GM21367 (cell line): ENCODE measurements at regions not wholly inside any gene's neighbourhood (a gene's known extent, or its start where the extent isn't known, plus 50 kb on each side); places are given as distances from the start of the nearest gene placed in this dataset.

Experiments used
- ATAC-seq: cut with Tn5 transposase; IDR thresholded peaks from one replicate; pipeline ENCODE4 v1.9.1; 2021; ENCODE audit not compliant: unreplicated experiment

DNA sequence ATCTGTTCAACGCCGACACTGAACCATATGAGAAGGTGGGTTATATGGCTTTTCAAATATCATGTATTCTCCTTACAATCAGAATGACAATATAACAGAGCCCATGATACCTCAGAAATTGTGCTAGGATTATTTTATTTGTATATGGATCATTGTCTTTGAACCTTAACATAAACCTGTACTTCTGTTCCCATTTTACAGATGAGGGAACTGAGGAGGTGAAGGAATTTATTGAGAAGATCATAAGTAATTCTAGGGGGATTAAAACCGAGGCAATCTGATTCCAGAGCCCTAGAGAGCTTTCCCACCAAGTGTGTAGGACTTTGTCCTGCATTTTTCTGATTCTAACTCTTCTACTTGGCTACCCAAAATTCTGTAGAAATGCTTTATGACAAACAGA, 279.8 kb upstream of the FANCL start:
- ATAC-seq = no peak

DNA sequence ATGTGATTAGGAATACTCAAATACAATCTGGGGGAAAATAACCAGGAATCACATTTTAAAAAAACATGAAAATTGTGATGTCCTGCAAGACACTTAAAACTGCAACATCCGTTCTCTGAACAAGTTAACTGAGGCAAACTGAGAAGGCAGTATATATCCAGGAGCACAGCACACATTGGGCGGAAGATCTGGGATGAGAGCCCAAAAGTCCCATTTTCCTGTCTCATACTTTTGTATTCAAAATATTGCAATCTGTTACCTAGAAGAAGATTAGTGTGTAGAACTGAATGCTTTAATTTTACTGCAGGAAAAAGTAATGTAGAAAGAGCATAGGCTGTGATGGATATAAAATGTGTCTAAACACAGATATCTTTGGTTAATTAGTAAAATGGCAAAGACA, 276.8 kb upstream of the FANCL start:
- no peak for ATAC-seq

DNA sequence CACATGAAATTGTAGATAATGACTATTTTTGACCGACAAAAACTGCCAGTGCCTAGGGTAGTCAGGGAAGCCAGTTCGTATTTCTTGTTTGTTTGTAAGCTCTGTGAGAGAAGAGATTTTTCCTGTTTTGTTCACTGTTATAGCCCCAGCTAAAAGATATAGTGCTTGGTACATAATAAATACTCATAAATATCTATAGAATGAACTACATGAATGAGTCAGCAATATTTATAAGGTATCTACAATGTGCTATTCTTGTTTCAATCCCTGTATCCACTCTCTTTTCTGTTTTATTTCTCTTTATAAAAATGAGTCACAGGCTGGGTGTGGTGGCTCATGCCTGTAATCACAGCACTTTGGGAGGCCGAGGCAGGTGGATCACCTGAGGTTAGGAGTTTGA, 275.6 kb upstream of the FANCL start:
- no peak for ATAC-seq

DNA sequence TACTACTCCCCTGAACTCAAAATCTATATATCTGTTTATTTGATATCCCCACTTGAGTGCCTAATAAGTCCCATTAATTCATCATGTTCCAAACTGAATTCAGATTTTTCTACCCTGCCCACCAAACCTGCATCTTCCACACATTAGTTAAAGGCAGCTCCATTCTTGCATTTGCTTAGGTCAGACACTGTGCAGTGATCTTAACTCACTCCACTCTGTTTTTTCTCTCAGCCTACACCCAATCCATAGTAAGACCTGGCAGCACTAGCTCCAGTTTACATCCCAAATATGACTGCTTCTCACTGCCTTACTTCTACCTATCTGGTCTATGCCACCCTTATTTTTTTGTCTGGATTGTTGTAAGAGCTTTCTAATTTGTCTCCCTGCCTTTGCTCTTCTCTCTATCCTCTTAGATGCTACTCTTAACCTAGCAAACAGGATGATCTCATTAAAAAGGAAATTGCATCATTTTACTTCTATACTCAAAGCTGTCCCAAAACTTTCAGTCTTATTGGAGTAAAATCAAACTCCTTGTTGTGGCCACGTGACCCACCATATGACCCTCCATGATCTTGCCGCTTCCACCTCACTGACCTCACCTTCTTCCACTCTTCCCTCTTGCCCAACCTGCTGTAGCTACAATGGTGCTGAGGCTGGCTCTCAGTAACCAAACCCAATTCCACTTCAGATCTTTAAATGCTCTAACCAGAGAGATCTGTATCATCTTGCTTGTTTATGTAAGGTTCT, 274.9 kb upstream of the FANCL start:
- no peak for ATAC-seq

DNA sequence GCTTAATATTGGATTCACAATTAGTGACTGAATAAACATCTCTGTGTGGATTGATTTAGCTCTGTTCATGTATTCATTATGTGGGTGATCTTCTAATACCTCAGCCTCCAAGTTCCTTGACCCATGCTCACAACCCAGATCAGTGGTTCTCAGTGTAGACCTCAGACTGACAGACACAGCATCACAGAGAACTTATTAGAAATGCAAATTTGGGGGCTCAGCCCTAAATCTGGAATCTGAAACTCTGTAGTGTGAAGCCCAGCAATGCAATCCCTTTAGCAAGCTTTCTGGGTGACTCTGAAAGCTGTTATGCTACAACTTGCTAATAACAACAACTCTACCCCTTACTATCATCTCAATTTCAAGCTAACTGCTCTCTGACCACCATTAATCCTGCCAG, 273.1 kb upstream of the FANCL start:
- peak; percentile 82 for ATAC-seq

DNA sequence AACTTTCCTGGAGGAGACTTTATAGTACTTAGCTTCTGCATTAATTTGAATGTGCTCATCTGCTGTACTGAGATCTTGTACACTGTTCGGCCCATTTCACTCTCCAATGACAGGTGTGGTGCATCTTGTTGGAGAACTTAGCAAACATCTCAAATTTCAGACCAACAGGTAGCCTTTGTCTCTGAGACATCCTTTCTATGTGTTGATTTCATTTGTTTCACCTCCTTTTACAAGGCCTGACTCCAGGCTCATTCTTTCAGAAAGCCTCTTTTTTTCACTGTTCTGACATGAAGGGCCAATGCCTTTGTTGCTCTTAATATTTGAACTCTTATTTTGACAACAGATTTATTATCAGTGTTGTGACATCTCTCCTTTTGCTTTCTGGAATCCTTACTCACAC, 271.8 kb upstream of the FANCL start:
- no peak for ATAC-seq

DNA sequence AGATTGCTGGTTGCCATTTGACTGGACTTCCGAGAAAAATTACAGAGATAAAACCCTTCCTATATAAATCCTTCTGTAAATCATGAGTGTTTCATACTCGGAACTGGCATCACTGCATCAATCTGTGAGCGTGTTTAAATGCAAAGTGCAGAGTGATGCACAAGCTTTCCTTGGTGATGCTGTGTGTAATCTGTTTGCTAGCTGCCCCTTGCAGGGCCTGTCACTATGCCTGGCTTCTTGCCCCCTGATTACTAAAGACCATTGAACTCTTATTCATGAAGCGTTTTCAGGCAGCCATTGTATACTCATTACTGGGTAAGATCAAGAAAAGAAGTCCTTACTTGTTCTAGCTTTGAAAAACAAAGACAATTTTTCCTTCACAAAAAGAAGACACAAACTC, 266.9 kb upstream of the FANCL start:
- no peak for ATAC-seq

DNA sequence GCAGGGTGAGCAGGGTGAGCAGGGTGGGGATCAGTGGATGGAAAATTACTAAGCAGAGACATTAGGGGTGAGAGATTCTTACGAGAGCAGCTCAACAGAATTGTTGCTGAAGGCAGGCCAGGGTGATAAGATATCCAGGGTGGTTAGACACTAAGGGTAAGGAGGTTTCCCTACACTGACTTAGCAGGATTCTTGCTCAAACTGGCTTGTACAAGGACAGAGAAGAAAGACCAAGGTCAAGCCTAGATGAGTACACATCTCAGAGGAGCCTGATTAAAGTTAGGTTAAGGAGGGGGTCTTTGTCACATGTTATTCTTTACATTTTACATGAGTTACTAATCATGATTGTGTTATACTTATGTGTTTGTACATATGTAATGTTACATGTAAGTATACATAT, 262.8 kb upstream of the FANCL start:
- no peak for ATAC-seq

DNA sequence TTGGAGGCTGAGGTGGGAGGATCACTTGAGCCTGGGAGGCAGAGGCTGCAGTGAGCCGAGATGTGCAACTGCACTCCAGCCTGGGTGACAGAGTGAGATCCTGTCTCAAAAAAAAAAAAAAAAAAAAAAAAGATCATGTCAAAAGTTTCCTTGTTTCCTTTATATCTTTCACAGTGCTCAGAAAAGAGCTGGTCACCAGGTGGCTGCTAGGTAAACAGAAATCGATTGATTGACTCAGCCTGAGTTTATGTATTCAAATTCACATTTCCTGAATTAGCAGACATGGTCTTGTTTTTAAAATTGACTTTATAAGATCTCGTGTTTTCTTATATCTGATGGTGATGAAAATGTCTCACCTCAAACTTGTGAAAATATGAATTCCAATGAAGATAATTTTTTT, 261.8 kb upstream of the FANCL start:
- ATAC-seq = no peak

DNA sequence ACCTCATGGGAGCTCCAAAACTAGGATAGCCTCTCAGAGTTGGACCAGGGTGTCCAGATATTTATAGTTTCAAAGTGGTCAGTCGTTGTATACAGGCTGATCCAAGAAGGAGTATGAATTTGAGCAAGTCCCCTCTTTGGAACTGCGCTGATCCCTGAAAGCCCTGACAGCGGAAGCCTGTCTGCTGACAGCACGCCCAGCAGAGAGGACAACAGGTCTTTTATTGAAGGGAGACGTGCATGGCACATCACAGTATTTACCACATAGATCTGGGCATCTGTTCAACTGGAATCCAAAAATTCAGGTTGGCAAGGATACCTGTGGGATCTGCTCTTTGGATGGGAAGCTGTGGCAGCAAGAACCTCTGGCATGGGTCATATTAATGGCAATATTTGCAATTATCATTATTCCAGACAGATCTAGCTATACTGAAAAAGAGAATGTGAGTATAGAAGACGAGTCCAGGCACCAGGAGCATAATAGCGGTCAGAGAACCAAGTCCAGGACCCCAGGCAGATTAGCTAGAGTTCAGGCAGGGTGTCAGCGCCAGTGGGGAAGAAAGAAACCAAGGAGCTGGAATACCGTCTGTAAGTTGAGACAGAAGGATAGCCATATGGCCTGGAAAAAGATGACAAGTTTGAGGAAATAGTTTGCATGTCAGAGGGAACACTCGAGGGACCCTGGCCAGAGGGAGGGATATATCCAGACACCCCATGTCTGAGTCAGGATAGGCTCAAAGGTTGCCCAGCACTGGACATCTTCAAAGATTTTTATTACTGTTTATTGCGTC, 260.4 kb upstream of the FANCL start:
- no peak for ATAC-seq

DNA sequence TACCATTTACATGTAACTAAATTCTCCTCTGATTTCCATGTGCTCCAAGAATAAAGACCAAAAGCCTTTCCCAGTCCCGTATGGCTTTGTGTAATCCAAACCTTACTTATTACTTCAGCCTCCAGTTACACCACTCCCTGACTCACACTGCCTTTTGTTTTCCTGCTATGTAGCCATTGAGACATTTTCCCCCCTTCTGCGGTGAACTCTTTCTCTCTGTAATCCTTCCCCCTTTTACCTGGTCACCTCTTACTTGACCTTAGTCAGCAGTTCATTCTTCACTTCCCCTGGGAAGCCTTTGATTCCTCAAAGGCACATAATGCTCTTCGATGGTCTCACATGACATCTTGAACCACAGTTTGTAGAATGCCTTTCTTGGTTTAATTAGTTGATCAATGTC, 256.0 kb upstream of the FANCL start:
- no peak for ATAC-seq

DNA sequence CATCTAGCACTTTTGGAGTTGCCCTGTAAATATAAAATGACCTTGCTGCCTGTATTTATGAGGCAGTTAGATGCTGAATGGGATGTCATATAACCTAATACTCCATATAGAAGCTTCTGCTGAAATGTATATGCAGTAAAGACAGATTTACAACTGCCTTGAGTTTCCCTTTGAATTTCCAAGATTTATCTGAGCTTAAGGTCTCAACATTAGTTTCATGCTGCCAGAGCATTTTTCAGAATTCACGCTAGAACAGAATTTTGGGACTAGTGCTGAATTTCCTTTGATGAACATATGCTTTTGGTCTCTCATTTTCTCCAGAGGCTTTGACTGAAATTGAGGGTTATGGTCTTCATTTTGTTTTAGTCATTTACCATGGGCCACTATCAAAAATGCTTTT, 254.7 kb upstream of the FANCL start:
- no peak for ATAC-seq

DNA sequence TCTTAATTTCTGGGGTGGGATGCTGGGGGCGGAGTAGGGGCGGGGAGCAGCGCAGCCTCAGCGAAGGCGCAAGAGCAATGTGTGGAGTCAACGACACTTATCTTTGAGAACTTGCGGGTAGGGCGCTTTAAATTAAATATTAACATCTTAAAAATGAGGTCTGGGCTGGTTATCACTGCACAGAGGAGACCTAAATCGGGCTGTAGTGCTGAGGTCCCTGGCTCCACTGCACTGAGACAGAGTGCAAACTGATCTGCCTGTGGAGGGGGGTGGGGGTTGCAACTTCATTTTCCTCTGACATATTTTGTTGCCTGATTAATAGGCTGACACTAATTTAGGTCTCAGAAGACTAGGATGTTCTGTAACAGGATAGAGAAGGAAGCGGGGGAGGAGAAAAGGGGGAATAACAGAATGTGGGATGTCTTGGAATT, 253.0 kb upstream of the FANCL start:
- ATAC-seq = no peak

DNA sequence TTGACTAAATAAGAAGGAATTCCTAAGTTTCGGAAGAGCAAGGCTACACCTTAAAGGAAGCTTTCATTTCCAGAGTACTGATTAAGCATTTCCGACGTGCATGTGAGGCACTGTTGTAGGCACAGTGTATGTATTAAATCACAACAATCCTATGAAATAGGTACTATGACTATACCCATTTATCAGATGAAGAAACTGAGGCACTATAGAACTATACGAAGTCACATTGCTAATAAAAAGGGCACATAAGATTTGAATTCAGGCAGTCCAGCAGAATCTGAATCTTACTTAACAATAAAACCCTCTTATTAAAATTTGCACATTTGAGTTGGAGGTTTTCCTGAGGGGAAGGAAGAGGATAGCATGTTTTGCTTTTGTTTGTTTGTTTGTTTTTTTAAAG, 243.5 kb upstream of the FANCL start:
- no peak for ATAC-seq

DNA sequence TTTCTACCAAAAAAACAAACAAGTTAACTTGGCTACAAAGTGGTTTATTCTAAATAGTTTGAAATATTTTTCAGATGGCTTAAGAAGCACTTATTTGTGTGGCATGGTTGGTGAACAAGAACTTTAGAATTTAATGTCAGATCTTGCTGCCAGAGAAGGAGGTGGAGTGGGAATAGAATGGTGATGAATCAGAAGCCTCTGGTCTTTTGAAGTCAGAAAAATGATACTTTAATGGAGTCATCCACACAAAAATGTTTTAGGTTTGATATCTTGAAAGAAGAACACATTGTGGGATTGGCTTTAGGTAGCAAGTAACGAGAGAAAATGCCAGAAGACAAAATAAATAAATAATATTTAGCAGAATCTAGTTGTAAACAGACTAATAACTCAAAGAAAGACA, 243.1 kb upstream of the FANCL start:
- ATAC-seq = no peak

DNA sequence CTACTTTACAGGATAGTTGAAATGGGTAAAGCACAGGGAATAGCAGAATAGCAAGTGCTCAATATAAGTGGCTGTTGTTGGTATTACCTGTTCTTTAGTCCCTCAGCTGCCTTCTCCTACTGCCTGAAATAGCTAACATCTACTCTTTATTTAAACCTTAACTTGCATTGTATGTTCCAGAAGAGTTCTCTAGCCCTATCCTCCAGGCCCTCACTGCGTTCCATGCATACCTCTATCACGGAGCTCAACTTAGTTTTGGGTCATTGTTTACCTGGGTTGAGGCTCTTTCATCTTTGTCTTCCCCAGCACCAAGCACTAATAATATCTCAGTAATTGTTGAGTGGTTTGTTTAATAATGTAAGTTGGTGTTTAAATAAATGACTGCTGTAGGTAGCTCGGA, 242.2 kb upstream of the FANCL start:
- no peak for ATAC-seq

DNA sequence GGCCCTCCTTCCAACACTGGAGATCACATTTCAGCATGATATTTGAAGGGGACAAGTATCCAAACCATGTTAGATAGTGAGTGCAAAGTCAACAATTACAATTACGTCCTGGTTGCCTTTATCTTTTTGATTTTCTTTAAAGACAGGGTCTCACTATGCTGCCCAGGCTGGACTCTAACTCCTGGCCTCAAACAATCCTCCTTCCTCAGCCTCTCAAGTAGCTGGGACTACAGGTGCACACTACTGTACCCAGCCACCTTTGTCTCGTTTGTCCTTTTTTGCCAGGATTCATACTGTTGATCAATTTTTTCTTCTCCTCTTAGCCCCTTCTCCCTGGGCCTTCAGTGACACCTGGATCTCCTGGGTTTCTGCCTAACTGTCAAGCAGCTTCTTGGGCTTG, 240.5 kb upstream of the FANCL start:
- no peak for ATAC-seq

DNA sequence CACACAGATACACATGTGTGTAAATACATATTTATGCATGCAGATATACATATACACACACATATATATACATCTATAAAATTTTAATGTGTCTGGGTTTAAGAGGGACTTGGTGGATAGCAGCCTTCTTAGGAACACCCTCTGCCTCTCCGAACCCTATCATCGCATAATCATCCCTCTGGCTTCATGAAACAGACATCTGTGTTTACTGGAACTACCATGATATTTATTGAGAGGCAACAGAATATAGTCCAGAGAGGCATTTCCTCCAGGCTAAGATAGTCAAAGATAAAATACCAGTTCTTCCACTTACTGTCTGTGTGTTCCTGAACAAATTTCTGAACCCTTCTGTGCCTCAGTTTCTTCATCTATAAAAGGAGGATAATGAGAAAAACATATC, 239.0 kb upstream of the FANCL start:
- no peak for ATAC-seq

DNA sequence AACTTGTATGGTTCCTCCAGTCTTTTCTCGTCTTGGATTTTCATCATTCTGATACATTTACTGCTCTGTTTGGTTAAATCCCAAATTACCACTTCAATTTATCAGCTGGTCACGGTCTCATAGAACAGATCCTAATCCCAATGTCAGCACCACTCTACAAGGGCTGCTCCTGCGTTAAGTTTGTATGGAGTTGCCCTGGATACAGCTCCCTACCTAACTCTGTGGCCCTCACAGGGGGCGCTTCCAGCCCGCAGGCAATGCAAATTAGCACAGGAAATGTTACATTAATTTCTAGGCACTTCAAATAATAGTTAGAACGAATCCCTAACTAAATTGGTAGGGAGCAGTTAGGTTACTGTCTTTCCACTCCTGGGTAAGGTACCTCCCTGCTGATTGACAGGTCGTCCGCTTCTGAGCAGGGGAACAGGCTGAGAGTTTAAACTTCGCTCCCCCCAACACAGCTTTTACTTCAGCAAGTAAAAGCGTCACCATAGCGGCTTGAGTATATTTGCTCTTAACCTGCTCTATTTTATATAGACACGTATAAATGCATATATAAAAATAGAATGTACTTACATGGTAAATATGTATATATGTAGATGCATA, 238.5 kb upstream of the FANCL start:
- ATAC-seq = no peak

DNA sequence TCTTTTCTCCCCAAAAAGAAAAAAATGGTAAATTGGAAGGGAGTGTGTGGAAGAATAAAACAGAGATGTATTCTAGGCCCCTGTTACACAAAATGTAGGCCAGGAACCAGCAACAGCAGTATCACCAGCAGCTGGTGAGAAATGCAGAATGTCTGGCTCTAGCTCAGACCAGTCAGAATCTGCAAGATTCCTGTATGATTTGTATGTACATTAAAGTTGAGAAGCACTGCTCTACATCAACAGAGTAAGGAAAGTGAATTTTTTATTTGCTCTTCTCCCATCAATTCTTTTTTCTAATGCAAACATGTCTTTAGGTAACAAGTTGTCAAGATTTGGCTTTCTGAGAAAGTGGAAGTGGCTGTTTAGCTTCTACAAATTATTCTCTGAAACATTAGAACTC, 235.4 kb upstream of the FANCL start:
- ATAC-seq = no peak

DNA sequence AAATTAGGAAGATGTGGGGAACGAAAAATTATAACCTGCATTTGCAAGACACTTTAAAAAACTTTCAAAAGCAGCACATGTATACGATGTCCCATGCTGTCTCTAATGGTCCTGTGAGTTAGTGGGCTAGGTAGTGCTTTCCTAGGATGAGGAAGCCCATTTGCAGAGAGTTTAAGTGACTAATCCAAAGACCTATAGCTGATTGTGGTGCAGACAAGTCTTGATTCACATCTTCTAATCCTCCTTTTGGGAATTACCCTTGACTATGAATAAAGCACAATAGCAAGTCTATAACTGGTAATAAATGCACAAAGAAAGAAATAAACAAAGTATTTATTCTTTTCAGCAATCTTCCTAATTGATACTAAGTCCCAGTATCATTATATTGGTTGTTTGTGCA, 234.6 kb upstream of the FANCL start:
- ATAC-seq = no peak

DNA sequence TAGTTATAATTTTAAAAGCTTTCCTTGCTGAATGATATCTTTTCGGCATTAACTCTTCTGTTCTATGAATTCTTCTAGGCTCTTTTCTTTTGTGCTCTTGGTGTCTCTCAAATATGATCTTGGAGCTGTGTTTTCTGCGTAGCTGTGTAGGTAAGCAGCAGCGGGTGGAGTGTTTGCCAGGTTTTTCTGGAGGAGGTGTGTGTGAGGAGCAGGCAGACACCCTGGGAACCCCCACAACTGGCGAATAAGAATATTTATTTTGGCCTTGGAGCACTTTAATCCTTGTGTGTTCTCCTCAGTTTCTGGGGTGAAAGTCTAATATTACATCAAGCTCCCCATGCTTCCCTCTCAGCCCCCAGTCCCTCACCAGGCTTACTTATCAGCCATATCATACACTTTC, 232.0 kb upstream of the FANCL start:
- ATAC-seq = no peak
